GM10248 (cell line): ENCODE measurements at regions not wholly inside any gene's neighbourhood (a gene's known extent, or its start where the extent isn't known, plus 50 kb on each side); places are given as distances from the start of the nearest gene placed in this dataset.

Source experiments
- CTCF ChIA-PET: fragments of 300-600 bp; sonication (Branson Sonifier 250); formaldehyde crosslinking; extraction: SDS; loops from one replicate; lab custom pipeline; 2021; ENCODE audit warnings: antibody characterized with exemption; lab: Yijun Ruan, JAX
- POLR2A ChIA-PET: fragments of 350-650 bp; sonication (Branson Sonifier 250); formaldehyde crosslinking; extraction: SDS; loops from one replicate; lab custom pipeline; 2020; ENCODE audit warnings: antibody characterized with exemption; lab: Yijun Ruan, JAX
- DNase-seq: peaks from one replicate; pipeline ENCODE4 v3.0.0; 2012; ENCODE audit errors: extremely low spot score
- CTCF ChIP-seq: IDR thresholded peaks from 2 replicates; pipeline ENCODE4 v1.5.1; 2012; ENCODE audit warnings: mild to moderate bottlenecking, low read depth; ENCODE audit errors: extremely low read depth, missing control alignments, control extremely low read depth

DNA sequence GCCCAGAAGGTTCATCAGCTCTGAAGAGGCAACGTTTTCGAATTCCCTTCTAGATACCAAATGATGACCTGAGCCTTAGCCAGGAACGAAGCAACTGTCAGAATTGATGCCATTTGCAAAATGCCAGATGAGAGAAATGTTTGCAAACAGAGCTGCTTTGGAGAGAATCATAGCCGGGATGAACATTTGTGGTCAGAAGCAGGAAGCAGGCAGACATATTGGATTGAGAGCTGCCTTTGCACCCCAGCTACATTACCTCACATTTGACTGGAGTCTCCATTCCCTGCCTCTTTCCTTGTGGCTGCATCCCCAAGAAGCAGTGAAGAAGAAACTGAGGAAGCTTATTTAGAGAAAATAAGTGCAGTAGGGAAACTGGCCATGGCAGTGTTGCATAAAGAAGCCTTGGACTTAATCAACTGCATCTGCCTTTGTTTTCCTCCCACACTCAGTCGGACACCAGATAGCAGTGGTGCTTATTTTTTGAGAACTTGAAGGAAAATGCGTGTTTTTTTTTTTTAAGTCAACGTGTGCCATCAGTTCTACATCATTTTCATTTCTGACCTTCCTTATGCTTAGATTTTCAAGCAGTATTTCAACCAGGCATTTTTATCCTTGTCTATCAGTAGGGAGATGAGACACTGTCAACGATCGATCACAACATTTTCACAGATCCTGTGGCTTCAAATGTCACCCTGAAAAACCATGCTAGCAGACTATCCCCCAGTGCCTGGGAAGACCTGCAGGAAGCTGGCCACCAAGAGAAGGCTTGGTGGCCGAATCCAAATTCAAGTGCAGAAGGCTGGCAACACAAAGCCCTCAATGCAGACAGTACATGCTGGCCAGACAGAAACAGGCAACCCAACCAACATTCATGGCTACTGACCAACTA is 541.2 kb upstream of the JARID2 start:
- ChIA-PET POLR2A (no interaction called here), CTCF (interaction anchor here (1.1 to 2.6 kb wide), 4 partner anchors 10 to 33 kb away, joined by 4 to 9 read pairs (median 6); no protein-coding TSS in a partner anchor)
- no peak for DNase-seq

DNA sequence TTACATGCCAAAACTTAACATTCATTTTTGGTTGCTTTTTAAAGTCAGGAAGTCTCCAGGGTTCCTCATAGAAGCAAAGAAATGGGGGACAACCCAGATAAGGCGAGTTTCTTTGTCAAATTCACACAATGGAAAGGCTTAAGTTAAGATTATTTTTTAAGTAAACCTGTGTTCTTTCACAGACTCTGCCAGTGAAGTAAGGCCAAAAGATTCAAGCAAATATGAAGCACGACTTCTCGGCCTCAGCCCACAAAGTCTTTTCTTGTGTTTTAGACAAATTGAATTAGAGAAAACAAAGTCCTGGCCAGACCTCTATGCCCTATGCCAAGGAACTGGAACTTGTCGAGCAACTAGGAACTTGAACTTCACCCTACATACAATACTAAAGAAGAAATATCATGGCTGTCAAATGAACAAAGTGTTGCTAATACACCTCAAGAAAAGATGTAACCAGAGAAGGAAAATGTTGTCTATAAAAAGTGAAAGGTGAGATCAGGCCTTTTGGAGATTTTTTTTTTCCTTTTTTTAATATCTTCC is 540.0 kb upstream of the JARID2 start:
- no peak for TF ChIP-seq CTCF
- ChIA-PET CTCF (no interaction called here), POLR2A (no interaction called here)
- DNase-seq, result no peak

More for the DNA sequence above, 541.2 kb upstream of the JARID2 start:
- no peak for TF ChIP-seq CTCF

DNA sequence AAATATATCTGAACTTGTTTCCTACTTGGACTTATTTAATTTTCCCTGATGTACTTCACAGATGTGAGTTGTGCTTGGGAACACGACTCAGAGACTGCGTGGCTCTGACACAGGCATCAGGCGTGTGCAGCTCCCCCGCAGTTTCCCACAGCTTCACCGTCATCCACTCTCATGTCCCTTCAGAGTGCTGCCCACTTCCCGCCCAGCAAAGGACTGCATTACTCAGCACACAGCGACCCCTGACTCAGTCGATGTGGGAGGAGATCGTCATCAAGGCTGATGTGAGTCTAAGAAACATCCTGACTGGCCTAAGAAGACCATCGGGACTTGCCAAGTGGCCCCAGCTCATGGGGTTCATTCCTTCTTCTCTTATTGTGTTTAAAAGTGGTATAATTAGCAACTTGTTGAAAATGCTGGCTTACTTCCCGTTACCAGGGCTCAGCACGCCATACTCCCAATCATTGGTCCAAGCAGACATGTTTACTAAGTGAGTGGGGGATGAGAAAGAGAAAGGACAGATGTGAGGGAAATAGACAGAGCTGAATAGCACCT is 539.4 kb upstream of the JARID2 start:
- POLR2A ChIA-PET, result no interaction called here
- DNase-seq, result no peak
- no peak for TF ChIP-seq CTCF
- CTCF ChIA-PET, result interaction anchor here (1.2 to 1.5 kb wide), 2 partner anchors 9 to 11 kb away, joined by 4 to 5 read pairs; no protein-coding TSS in a partner anchor

GRCh38 chr6:14707276-14707675 is 538.6 kb upstream of the JARID2 start:
- ChIA-PET CTCF (interaction anchor here (1.2 to 1.5 kb wide), 2 partner anchors 9 to 10 kb away, joined by 4 to 5 read pairs; no protein-coding TSS in a partner anchor), POLR2A (no interaction called here)
- no peak for DNase-seq
- TF ChIP-seq CTCF, result no peak

DNA sequence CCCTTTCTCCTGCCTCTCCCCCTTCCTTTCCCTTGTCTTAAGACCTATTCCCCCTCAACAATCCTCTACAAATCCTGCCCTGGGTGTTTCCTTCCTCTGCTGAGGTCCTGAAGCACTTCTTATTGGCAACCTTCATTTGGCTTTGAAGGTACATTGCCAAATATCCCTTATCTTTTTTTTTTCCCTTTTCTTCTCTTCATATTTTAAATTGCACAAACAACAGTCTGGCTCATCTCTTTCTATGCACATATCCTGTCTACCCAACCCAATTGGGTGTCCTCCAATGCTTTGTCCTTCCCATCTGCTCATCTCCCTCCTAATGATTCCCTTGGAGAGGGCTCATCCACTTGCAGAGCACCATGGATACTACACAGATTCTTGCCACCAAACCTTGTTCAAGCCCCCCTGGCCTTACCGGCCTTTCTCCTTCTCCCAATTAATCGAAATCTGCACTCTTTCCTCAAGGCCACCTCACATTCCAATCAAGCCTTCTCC is 537.9 kb upstream of the JARID2 start:
- ChIA-PET CTCF (interaction anchor here (1.2 kb wide), 1 partner anchor 10 kb away, joined by 4 read pairs; no protein-coding TSS in a partner anchor), POLR2A (no interaction called here)
- no peak for DNase-seq
- no peak for TF ChIP-seq CTCF

DNA sequence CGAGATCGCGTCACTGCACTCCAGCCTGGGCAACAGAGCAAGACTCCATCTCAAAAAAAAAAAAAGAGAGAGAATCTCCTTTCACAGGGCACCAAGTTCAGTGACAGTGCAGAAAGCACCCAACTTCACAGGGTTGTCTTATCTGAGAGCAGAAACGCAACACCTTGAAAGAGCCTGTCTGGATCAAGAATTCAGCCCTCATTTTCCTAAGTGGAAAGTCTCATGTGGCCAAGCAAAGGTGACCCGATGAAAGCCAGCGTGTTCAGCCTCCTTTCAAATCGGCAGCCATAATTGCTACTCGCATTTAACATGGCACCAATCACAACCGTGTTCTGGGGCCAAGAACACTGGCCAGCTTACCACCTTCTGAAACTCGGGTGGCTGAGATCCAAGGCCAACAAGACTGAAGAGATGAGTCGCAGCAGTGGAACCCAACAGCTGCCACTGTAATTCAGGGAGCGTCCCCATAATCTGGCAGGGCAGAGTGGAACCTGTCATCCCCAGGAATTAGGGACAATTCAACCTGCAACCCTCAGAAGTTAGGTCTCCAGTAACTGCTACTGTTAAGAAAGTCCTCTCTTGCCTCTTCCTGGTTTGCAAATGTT is 536.7 kb upstream of the JARID2 start:
- CTCF ChIA-PET, result interaction anchor here (1.1 kb wide), 1 partner anchor 11 kb away, joined by 3 read pairs; no protein-coding TSS in a partner anchor
- DNase-seq, result no peak
- POLR2A ChIA-PET, result no interaction called here
- no peak for TF ChIP-seq CTCF
